GM23248 (cell line): ENCODE measurements at regions not wholly inside any gene's neighbourhood (a gene's known extent, or its start where the extent isn't known, plus 50 kb on each side); places are given as distances from the start of the nearest gene placed in this dataset.

Source experiments
- EZH2 ChIP-seq: fragments of 200-600 bp; sonication (generic); IDR thresholded peaks from 2 replicates; pipeline ENCODE4 v1.6.1; 2018; ENCODE audit warnings: antibody characterized with exemption, mild to moderate bottlenecking; ENCODE audit not compliant: insufficient read depth, poor library complexity, severe bottlenecking
- EZH2phosphoT487 ChIP-seq: fragments of 200-600 bp; sonication (generic); IDR thresholded peaks from 2 replicates; pipeline ENCODE4 v1.6.1; 2018; ENCODE audit warnings: antibody characterized with exemption, moderate library complexity, mild to moderate bottlenecking, low read depth; ENCODE audit not compliant: insufficient read depth

DNA sequence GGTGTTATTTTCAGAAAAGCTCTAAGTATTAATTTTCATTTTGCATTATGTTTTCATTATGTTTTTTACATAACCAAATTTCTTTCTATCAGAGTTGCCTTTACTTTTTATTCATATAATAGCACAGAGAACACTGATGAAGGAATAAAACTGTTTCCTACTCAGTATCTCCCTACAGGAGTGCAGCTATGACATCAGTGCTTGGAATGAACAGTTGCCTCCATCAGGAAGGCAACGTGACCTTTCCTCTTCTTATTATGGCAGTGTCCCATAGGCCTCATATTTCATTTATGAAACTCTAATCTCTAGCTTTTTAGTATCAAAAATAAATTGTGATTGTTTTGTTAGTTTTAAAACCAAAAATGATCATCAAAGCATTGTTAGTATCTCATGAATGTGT, 712.8 kb downstream of the CD109 start:
- TF ChIP-seq EZH2phosphoT487 = no peak
- no peak for TF ChIP-seq EZH2
